Ramos (cell line): ENCODE measurements at regions not wholly inside any gene's neighbourhood (a gene's known extent, or its start where the extent isn't known, plus 50 kb on each side); places are given as distances from the start of the nearest gene placed in this dataset.

Experiments used
- in situ Hi-C: fragments of 300-500 bp; cut with MboI; formaldehyde crosslinking; loops from one replicate; pipeline ENCODE4 v1.14.3; 2022; ENCODE audit warnings: low sequenced_read_pairs; ENCODE audit not compliant: unreplicated experiment

DNA sequence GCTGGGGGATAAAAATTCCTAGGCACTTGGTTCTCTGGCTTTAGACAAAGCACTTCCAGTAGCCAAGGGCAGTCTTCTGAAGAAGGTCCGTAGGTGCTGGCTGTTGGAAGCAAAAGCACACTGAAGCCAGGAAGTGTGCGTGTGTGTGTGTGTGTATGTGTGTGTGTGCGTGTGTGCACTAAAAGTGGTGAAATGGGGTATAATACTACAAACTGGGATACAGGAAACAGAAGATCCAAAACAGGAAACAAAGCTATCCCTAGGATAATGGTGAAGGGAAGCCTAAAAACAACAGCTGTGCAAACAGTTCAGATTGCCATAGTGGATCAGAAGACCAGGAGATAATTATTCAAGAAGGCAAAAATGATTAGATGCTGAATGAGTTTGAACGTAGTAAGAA lies 103.4 kb downstream of the IL20RB start:
- in situ Hi-C loops = no loop called here

DNA sequence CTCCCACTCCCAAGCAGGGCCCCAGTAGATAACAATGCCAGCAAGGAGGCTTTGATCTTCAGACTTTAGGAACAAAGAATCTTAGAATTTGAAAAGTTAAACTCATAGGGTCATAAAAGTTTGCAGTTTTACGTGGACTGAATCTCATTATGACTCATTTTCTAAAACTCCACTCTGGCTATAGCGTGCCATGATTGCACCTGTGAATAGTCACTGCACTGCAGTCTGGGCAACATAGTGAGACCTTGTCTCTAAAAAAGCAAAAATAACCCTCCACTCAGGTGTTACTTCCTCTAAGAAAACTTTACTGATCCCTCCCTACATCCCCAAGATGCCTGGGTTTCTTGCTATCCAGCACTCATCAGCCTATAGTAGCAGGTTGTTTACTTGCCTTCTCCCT lies 104.5 kb downstream of the IL20RB start:
- in situ Hi-C loops = no loop called here

DNA sequence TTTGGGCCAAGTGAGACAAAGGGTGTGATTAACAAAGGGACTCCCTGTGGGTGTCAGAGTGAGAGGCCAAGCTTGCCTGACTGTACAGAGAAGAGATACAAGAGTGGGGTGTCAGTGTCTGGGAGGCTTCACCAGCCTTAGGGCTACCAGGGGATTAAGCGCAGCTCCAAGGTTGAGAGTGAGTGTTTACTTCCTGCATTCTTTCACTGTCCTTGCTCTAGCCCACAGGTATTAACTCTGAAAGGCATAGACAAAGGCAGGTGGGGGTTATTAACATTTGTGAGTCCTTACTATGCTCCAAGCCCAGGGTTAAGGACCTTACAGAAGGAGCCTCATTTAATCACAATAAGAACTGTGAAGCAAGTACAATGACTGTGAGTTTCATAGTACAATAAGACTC lies 107.6 kb downstream of the IL20RB start:
- in situ Hi-C loops = no loop called here

DNA sequence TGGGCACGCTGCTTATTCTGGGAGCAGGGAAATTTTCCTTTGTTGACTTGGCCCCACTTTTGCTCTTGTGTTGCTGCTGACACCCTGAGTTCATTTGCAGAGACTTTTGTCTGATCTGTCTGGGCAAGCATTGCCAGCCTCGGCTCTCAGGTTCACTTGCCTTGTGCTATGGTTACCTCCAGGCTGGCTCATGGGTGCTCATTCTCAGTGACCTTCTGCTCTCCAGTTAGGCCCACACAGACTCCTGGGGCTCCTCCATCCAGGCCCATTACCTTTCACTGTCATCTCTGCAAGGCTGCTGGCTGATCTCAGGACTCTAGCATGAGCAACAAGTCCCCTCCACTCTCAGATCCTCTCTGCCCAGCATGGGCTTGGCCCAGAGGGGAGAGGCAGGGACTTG lies 108.3 kb downstream of the IL20RB start:
- in situ Hi-C loops = no loop called here

DNA sequence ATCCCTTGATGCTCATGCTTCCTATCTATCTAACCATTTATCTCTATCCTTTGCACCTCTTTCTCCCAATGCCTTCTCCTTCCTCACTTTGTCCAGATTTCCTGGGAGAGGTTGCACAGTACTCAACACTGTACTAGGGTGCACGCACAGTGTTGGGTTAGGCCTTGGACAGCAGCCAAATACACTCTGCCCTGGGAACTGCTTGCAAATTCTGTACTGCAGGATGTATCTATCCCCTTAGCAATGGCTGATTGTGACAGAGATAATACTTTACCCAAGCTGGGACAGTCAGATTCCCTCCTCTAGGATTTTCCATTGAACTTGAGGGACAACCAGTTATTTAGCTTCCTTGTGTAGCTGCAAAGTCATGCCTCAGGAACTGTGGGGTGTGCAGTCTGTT lies 113.3 kb downstream of the IL20RB start:
- in situ Hi-C loops = no loop called here

DNA sequence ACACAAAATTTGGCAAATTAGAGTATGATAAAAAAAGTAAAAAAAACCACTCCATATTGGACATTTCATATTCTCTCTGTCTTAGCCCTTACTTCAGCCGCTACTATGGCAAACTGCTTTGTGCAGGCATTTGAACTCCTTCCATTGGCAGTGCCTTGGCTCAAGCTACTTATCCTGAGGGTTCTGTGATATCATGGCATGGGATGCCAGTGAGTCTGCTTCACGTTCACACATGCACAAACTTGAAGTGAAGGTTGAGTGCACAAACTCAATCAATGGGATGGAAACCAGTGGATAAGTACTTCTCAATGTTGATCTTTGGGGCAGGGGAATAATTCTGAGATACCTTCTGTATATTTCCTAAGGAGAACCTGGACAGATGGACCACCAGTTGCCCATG lies 117.2 kb downstream of the IL20RB start:
- in situ Hi-C loops = no loop called here

DNA sequence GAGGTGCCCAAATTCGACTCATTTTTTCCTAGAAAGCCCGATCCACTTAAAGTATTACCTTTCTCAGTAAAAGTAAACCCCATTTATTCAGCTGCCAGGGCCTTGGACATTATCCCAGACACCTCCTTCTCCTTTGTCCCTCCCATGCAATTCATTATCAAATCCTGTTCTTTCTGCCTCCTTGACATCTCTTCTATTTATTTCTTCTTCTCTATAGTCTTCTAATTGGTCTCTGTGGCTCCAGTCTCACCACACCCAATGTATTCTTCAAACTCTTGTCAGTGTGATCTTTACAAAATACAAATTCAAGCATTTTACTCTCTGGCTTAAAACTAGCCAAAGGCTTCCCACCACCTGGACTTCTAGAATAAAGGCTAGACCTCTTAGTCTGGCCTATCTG lies 120.3 kb downstream of the IL20RB start:
- in situ Hi-C loops = no loop called here

DNA sequence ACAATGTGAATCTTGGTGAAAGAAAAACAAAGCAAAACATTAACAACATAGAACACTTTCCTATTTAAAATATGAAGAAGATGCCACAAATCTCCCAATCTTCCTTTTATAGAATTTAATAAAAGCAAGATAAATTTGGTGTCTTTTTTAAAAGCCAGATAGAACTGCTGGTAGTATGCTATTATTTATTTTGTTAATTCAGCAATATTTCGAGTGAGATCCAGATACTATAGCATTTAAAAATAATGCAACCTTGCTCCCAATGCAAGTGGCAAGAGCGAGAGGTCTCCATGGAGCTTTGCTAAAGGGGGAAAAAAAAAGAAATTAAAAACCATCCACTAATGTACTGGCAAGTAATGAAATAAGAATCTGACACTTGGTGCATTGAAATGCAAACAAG lies 121.8 kb downstream of the IL20RB start:
- in situ Hi-C loops = no loop called here

DNA sequence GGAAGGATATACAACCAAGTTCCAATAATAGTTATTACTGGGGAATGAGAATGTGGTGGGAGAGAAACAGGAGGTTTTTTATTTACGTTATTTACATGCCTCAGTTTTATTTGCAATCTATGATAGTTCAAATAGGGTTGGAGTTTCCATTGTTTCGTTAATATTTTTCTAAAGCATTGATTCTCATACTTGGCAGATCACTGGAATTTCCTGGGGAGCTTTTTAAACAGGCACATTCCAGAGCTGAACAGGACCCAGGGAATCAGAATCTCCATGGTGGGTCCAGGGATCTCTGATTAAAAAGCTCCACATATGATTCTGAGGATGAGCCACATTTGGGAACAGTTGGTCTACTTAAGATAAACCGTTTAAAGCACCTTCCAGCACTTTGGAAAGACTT lies 123.9 kb downstream of the IL20RB start:
- in situ Hi-C loops = no loop called here

DNA sequence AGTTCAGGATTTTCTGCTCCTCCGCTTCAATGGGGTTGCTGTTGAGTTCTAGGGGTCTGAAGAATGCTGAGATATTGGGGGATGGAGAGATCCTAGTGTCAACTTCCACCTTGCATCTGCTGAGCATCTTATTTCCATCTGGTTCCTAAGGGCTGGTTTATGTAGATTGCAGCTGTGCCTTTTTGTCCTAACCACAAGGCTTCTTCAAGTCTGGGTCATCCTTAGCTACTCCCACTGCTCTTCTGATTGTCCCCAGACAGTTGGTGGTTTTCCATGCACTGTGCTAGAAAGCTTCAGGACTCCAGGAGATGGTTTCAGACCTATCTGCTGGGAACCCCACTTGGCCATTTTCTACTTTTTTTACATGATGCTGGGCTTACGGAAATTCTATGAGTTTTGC lies 125.0 kb downstream of the IL20RB start:
- in situ Hi-C loops = no loop called here

DNA sequence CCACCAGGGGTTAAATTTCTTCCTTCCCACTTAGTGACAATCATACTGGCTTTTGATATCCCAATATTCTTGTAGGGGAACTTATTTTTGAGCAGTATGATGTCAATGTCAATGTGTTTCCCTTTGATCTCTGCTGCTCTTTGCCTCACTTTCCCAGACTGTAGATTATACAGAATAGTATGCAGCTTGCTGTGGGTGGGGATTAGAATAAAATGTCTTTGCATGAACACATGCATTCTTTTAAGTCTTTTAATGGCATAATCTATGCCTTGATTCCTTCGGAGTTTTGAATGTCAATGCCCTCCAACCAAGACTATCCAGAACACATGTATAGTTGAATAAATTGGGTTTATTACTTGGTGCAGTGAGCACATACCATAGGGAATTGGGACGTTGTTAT lies 125.5 kb downstream of the IL20RB start:
- in situ Hi-C loops = no loop called here

DNA sequence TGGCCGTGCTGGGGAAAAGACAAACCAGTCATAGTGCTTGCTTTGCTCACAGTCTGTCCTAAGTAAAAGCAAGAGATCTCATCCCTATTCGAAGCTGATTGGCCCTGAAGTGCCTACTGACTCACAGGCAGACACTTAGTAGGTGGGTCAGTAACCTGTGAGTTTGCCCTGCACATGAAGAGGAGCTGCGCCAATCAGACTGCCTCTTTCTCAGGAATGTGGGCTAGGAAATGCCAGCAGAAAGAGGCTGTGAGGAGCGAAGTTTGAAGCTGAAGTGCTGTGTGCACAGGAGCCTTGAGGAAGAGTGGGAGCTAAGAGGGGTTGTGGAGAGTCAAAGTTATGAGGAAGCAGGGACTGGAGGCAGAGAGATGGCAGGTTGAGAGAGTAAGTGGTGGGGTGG lies 126.8 kb downstream of the IL20RB start:
- in situ Hi-C loops = no loop called here

DNA sequence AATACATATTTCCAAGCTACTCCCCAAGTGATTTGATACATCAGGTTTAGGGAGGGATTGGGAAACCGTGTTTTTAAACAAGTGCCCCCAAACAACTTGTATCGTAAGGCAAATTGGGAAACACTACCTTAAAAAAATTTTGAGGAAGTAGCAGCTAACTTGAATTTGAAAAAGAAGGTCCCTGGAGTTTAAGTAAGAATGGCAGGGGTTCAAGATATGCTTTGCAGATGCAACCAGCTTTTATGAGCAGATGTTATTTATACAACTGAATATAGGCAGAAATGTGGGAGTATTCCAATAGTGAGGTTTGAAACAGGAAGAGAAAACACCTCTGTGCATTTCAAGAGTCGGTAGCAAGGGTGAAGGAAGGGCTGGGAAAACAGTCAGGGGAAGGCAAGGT lies 139.6 kb downstream of the IL20RB start:
- in situ Hi-C loops = no loop called here

DNA sequence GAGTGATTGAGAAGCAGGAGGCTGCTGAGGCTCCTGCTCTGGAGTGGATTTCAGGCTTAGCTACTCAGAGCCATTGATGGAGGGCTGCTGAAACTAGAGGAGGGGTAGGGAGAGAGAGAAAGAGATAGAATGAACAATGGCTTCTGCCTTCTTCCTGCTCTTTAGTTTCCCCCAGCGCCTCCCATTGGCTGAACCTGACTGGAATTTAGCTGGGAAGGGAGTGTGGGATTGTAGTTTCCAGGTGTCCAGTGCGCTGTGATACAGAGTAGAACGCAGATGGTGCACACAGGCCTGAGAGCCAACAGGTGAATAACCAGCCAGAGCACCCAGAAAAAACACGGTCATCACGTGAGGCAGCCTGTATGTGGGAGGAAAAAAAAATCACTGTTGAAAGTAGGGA lies 140.1 kb downstream of the IL20RB start:
- in situ Hi-C loops = no loop called here

DNA sequence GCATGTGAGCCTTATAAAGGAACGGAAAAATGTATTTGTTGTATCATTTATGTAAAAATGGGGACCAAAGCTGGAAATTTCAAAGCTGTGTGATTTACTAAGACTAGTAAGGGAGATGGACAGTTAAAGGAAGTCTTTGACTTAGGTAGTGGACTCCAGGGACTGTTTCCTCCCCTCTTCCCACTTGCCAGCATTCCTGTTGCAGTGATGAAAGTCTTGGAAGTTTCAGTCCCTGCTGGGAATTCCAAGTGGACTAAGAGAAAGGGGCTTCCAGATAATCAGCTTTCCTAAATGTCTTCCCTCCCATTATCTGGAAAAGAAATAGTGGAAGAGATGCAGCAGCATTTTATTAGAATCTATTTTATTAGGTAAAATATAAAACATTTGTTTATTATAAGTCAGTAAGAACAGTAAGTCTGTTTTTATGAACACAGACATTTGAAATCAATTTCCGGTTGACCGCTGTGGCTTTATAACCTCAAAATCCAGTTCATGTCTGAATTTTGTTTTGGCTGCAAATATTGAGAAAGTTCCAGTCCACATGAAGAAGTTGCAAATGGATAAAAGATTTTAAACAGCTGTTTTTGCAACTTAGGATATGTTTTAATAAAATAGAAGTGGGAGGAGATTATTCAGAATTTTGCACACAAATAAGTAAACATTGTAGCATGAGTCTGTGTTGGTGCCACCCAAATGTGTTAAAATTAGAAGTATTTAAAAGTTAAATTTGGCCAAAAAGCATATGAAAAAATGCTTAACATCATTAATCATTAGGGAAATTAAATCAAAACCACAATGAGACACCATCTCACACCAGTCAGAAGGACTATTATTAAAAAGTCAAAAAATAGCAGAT lies 141.8 kb downstream of the IL20RB start:
- in situ Hi-C loops = loop anchor here (10.0 kb wide), 1 partner anchor 845 kb away; no protein-coding TSS in a partner anchor

DNA sequence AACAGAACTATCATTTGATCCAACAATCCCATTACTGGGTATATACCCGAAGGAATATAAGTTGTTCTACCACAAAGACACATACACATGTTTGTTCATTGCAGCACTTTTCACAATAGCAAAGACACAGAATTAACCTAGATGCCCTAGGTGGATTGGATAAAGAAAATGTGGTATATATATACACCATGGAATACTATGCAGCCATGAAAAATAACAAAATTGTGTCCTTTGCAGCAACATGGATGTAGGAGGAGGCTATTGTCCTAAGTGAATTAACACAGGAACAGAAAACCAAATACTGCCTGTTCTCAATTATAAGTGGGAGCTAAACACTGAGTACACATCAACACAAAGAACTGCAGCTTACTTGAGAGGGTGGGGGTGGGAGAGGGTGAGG lies 142.5 kb downstream of the IL20RB start:
- in situ Hi-C loops = loop anchor here (10.0 kb wide), 1 partner anchor 844 kb away; no protein-coding TSS in a partner anchor

DNA sequence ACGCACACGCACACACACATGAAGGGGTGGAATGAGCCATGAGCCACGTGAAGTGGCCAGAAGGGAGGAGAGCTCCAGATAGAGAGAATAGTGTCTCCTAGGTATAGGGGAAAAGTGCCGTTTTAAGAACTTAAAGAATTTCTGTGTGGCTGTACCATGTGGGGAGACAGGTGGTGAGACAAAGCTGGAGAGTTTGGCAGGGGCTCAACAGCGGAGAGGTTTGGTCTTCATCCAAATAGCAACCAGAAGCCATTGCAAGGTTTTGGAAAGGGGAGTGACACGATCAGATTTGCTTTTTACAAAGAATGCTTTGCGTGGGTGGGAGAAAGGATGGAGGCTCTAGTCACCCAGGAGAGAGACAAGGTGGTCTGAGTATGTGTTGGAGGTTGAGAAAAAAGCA lies 146.0 kb downstream of the IL20RB start:
- in situ Hi-C loops = loop anchor here (10.0 kb wide), 1 partner anchor 841 kb away; no protein-coding TSS in a partner anchor

DNA sequence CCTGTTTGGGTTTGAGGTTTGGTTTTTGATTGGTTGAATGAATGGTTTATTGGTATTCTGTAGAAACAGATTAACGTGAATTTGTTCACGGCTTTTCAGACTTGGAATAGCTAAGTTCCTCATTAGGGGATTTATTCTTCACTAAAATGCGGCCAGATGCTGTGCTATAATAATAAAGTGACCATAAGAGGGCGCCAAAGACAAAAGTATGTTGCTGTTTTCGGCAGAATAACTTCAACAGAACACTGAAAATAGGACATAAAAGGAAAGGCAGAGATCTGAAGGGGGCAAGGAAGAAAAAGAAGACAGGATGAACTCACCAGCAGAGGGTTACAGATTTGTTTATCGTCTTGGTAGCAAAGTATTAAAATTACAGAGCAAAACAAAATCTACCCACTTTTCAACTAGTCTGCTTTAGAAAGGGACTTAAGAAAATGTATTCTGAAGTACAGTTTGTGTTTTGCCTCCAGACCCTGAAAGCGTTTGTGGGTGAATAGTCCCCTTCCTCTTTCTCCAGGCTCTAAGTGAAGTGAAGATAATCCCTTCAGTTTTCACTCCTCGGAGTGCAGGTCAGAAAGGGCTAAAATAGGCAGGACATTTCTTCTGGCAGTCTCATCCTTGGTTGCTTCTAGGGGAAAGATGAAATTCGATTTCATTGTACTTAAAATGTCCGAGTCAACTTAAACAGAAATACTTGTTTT lies 147.6 kb downstream of the IL20RB start:
- in situ Hi-C loops = loop anchor here (10.0 kb wide), 1 partner anchor 839 kb away; no protein-coding TSS in a partner anchor

DNA sequence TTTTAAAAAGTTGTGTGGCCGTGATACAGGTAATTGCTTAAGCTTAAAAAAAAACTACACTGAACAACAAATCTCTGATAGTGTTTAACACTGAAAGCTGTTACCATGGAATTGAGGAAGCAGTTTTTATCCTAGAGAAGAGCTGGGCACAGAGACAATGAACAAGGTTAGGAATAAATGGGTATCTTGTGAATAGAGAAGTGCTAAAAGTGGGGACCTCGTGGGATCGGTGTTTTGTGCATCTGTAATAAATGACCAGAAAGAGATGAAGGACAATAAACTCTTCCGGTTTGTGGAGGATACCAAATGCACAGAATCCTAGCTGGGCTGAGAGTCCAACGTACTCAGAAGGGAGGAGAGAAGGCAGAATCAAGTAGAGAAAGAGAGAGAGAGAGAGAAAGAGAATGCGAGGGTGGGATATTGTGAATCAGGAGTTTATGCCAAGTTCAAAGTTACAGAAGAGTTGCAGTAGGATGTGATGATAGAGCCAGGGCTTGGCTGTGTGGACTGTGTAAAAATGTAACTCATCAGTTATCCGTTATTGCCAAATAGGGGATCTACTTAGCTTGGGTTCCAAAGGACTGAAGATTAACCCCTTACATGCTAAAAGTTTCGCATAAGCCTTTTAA lies 148.9 kb downstream of the IL20RB start:
- in situ Hi-C loops = loop anchor here (10.0 kb wide), 1 partner anchor 838 kb away; no protein-coding TSS in a partner anchor

DNA sequence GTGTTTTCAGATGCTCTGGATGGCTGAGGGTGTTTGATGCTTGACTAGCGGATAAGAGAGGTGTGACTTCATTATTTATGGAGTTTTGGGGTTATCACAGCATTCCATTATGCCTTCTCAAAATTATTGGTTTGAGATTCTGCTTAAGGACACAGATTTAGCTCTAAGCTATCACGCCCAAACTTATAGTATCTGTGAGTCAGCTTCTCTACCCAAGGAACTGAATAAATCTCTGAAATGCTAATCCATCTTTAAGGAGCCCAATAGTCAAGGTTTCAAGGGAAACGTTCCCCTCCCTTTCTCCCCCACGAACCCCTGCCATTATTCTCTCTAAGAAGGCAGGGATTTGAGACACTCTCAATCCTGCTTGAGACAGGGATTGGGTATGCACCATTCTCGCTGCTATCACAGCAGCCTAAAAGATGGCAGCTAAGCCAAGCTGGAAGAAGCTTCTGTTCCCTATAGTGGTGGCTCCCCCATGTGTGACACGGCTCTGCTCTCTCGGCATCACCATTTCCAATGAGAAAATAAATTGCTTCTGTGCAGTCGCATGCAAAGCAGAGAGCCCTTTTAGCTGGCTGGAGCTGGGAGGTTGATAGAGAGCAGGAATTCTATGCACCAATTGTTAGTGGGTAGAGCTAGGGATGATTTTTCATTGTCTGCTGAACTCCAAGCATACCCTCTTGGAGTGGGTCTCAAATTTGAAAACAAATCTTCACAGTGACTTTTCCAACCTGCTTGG lies 151.1 kb downstream of the IL20RB start:
- in situ Hi-C loops = loop anchor here (10.0 kb wide), 1 partner anchor 836 kb away; no protein-coding TSS in a partner anchor
